GM10266 (cell line): ENCODE measurements at regions not wholly inside any gene's neighbourhood (a gene's known extent, or its start where the extent isn't known, plus 50 kb on each side); places are given as distances from the start of the nearest gene placed in this dataset.

ENCODE experiments used
- DNase-seq: peaks from one replicate; pipeline ENCODE4 v3.0.0; 2012; ENCODE audit errors: extremely low spot score
- TF ChIP-seq, protein P1 (sequence below): IDR thresholded peaks from 2 replicates; pipeline ENCODE4 v1.5.1; 2012; ENCODE audit warnings: mild to moderate bottlenecking, low read depth; ENCODE audit not compliant: control insufficient read depth, insufficient read depth; ENCODE audit errors: missing control alignments

DNA sequence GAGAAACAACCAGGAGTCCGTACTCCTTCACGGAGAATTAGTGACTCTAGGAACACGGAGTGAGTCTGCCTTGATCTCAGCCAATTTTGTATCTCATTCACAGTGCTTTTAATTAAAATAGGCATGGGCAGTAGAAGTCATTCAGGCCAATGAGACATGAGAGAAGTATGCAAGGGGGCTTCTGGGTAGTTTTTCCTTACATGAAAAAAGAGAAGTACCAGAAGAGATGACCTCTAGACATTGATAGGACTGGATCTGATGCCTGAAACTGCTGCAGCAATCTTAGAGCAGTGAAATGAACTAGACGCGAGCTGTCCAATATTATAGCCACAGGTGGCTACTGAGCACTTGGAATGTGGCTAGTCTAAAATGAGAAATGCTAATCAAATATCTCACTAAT, 187.7 kb upstream of the TLE4 start:
- TF ChIP-seq, protein P1, sequence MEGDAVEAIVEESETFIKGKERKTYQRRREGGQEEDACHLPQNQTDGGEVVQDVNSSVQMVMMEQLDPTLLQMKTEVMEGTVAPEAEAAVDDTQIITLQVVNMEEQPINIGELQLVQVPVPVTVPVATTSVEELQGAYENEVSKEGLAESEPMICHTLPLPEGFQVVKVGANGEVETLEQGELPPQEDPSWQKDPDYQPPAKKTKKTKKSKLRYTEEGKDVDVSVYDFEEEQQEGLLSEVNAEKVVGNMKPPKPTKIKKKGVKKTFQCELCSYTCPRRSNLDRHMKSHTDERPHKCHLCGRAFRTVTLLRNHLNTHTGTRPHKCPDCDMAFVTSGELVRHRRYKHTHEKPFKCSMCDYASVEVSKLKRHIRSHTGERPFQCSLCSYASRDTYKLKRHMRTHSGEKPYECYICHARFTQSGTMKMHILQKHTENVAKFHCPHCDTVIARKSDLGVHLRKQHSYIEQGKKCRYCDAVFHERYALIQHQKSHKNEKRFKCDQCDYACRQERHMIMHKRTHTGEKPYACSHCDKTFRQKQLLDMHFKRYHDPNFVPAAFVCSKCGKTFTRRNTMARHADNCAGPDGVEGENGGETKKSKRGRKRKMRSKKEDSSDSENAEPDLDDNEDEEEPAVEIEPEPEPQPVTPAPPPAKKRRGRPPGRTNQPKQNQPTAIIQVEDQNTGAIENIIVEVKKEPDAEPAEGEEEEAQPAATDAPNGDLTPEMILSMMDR, result no peak
- DNase-seq, result no peak

- TF ChIP-seq, protein P1, result no peak
- no peak for DNase-seq
These were observed 187.3 kb upstream of the TLE4 start for GRCh38 chr9:79384501-79384900.

- no peak for DNase-seq
- TF ChIP-seq, protein P1, result no peak
These were observed 184.5 kb upstream of the TLE4 start for GRCh38 chr9:79387101-79387835.

DNA sequence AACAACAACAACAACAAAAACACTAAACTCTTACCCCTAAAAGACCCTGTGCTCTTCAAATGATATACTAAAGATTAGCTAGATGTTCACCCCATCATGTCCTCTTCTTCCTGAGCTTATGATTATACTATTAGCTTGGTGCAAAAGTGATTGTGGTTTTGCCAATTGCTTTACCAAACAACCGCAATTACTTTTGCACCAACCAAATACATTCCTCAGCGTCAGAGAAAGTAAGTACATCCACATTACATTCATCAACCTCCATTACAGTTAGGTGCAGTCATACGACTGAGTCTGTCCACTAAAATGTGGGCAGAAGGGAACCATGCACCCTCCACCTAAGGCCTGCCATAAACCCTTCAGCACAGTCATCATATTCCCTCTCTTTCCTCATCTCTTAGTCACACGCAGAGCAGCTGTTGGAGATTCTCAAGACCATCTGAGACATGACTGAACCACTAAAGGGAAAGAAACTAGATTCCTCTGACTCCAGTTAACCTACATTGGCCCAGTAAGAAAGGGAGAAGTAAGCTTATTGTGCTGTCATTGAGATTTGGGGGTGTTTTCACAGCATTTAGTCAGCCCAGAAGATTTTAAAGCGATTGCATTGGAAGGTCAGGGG, 181.6 kb upstream of the TLE4 start:
- no peak for DNase-seq
- TF ChIP-seq, protein P1, result no peak

- no peak for DNase-seq
- TF ChIP-seq, protein P1, result no peak
These were observed 180.7 kb upstream of the TLE4 start for GRCh38 chr9:79390781-79391770.

DNA sequence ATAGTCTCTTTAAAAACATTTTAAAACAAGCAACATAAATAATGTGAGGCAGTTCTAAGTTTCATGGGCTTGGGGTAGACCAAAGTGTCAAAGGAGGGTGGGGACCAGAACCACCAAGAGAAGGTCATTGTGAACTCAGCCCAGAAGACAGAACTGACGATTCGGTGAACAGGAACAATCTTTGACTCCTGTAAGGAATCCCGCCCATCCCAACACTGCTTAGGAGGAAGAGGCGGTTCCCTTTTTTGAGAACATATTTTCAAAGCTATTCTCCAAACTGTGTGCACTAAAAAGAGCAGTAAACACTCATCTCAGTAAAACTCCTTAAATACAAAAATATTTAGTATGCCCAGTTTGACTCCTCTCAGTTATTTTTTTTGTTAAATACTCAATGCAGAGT, 176.5 kb upstream of the TLE4 start:
- TF ChIP-seq, protein P1, result no peak
- no peak for DNase-seq
